DMS 273 (cell line): ENCODE measurements at regions not wholly inside any gene's neighbourhood (a gene's known extent, or its start where the extent isn't known, plus 50 kb on each side); places are given as distances from the start of the nearest gene placed in this dataset.

Experiments
- DNase-seq: peaks from one replicate; lab custom pipeline; 2025; ENCODE audit not compliant: unreplicated experiment; lab: John Stamatoyannopoulos, UW

GRCh38 chr18:45303026-45303425, 312.2 kb upstream of the SLC14A2 start:
- no peak for DNase-seq

- no peak for DNase-seq
Measured at GRCh38 chr18:45304558-45304957, 310.7 kb upstream of the SLC14A2 start.

GRCh38 chr18:45312555-45313126, 302.6 kb upstream of the SLC14A2 start:
- no peak for DNase-seq

- no peak for DNase-seq
Measured at GRCh38 chr18:45316127-45316526, 299.1 kb upstream of the SLC14A2 start.

GRCh38 chr18:45317948-45318640, 297.2 kb upstream of the SLC14A2 start:
- DNase-seq, result peak; percentile 4

- DNase-seq, result no peak
Measured at GRCh38 chr18:45320724-45321123, 294.6 kb upstream of the SLC14A2 start.

GRCh38 chr18:45321520-45321919, 293.8 kb upstream of the SLC14A2 start:
- DNase-seq, result no peak

- no peak for DNase-seq
Measured at GRCh38 chr18:45322343-45322742, 292.9 kb upstream of the SLC14A2 start.

- DNase-seq, result no peak
Measured at GRCh38 chr18:45324101-45324494, 291.2 kb upstream of the SLC14A2 start.

GRCh38 chr18:45324495-45325113, 290.7 kb upstream of the SLC14A2 start:
- DNase-seq, result peak; percentile 44

GRCh38 chr18:45325778-45326177, 289.5 kb upstream of the SLC14A2 start:
- no peak for DNase-seq

- DNase-seq, result no peak
Measured at GRCh38 chr18:45326505-45326904, 288.8 kb upstream of the SLC14A2 start.

- DNase-seq, result no peak
Measured at GRCh38 chr18:45328296-45328695, 287.0 kb upstream of the SLC14A2 start.

- DNase-seq, result no peak
Measured at GRCh38 chr18:45328811-45329210, 286.5 kb upstream of the SLC14A2 start.

GRCh38 chr18:45329316-45329715, 286.0 kb upstream of the SLC14A2 start:
- no peak for DNase-seq

GRCh38 chr18:45330170-45330594, 285.1 kb upstream of the SLC14A2 start:
- no peak for DNase-seq

GRCh38 chr18:45332871-45333270, 282.4 kb upstream of the SLC14A2 start:
- DNase-seq, result no peak

GRCh38 chr18:45334191-45334590, 281.1 kb upstream of the SLC14A2 start:
- no peak for DNase-seq

- no peak for DNase-seq
Measured at GRCh38 chr18:45335282-45336043, 279.8 kb upstream of the SLC14A2 start.

- no peak for DNase-seq
Measured at GRCh38 chr18:45336448-45336847, 278.8 kb upstream of the SLC14A2 start.

- no peak for DNase-seq
Measured at GRCh38 chr18:45337477-45337876, 277.8 kb upstream of the SLC14A2 start.
